DOHH2 (cell line): ENCODE measurements at regions not wholly inside any gene's neighbourhood (a gene's known extent, or its start where the extent isn't known, plus 50 kb on each side); places are given as distances from the start of the nearest gene placed in this dataset.

Experiments
- H3F3A ChIP-seq: fragments of 200-600 bp; sonication (generic), shearing (Covaris generic); 2 replicates; pipeline ENCODE4 v1.6.0; 2016; ENCODE audit warnings: antibody characterized with exemption, mild to moderate bottlenecking; ENCODE audit not compliant: control insufficient read depth, insufficient read depth
- H3K27ac ChIP-seq: fragments of 200-600 bp; sonication (generic); 2 replicates; pipeline ENCODE4 v1.5.1; 2014; ENCODE audit warnings: low read depth, mild to moderate bottlenecking, low read length, moderate library complexity
- H3K27me3 ChIP-seq: fragments of 200-600 bp; sonication (generic); 2 replicates; pipeline ENCODE4 v1.6.1; 2014; ENCODE audit warnings: mild to moderate bottlenecking, low read length, mixed read lengths; ENCODE audit not compliant: control insufficient read depth
- H3K36me3 ChIP-seq: fragments of 200-600 bp; sonication (generic); 2 replicates; pipeline ENCODE4 v1.6.1; 2014; ENCODE audit warnings: mild to moderate bottlenecking, low read length, moderate library complexity, mixed read lengths; ENCODE audit not compliant: control insufficient read depth
- H3K4me1 ChIP-seq: fragments of 200-600 bp; sonication (generic); 2 replicates; pipeline ENCODE4 v1.6.1; 2014; ENCODE audit warnings: mild to moderate bottlenecking, low read length, mixed read lengths; ENCODE audit not compliant: control insufficient read depth
- H3K4me2 ChIP-seq: fragments of 200-600 bp; sonication (generic); 2 replicates; pipeline ENCODE4 v1.6.0; 2014; ENCODE audit warnings: mild to moderate bottlenecking, low read length, moderate library complexity
- H3K4me3 ChIP-seq: fragments of 200-600 bp; sonication (generic); 2 replicates; pipeline ENCODE4 v1.5.1; 2014; ENCODE audit warnings: mild to moderate bottlenecking, low read length, mixed read lengths
- H3K79me2 ChIP-seq: fragments of 200-600 bp; sonication (generic); 2 replicates; pipeline ENCODE4 v1.6.1; 2014; ENCODE audit warnings: mild to moderate bottlenecking, low read length, mixed read lengths; ENCODE audit not compliant: control insufficient read depth
- H3K9me2 ChIP-seq: fragments of 200-600 bp; sonication (generic); replicated peaks from 2 replicates; pipeline ENCODE4 v1.6.1; 2014; ENCODE audit warnings: mild to moderate bottlenecking, low read length, mixed read lengths; ENCODE audit not compliant: control insufficient read depth
- H3K9me3 ChIP-seq: fragments of 200-600 bp; sonication (generic); 2 replicates; pipeline ENCODE4 v1.6.1; 2014; ENCODE audit warnings: antibody characterized with exemption, low read length, mixed read lengths; ENCODE audit not compliant: control insufficient read depth, insufficient read depth
- H4K20me1 ChIP-seq: fragments of 200-600 bp; sonication (generic); 2 replicates; pipeline ENCODE4 v1.6.0; 2014; ENCODE audit warnings: low read depth, mild to moderate bottlenecking, antibody characterized with exemption, low read length, moderate library complexity; ENCODE audit not compliant: control insufficient read depth, insufficient read depth
- CTCF ChIP-seq: fragments of 200-600 bp; sonication (generic); IDR thresholded peaks from one replicate; pipeline ENCODE4 v1.5.1; 2014; ENCODE audit warnings: antibody characterized with exemption, mild to moderate bottlenecking, low read depth, low read length; ENCODE audit not compliant: poor library complexity, severe bottlenecking
- EZH2phosphoT487 ChIP-seq: fragments of 200-600 bp; sonication (generic); IDR thresholded peaks from 2 replicates; pipeline ENCODE4 v1.6.1; 2017; ENCODE audit warnings: borderline replicate concordance, mild to moderate bottlenecking, antibody characterized with exemption, low read length, moderate library complexity, mixed read lengths

DNA sequence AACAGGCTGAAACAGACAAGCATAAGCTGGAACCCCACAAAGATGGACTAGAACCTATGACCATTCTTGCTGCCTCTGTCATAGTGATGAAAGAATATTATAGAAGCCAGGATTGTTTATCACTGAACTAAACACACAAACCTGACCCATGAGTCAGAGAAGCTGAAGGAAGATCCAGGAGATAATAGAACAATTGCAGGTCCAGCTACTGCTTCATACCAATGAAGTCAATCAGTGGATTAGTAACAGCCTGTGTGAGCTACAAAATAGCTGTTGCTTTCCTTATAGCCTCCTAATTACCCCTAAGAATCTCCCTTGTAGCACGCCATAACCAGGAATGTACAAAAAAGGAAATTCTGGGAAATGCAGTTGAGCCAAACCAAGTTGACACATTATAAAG is 459.9 kb upstream of the ZNF462 start:
- no peaks in the 10 kb centered on the region for H3K36me3 ChIP-seq
- no peak for TF ChIP-seq EZH2phosphoT487
- TF ChIP-seq CTCF: no peak

GRCh38 chr9:106404137-106404536 is 458.8 kb upstream of the ZNF462 start:
- Histone ChIP-seq H3K27ac (no peak overlapping the region), H3K4me3 (no peak overlapping the region), H3F3A (no peaks in the 10 kb centered on the region), H3K79me2 (no peaks in the 10 kb centered on the region), H3K36me3 (no peaks in the 10 kb centered on the region), H3K27me3 (no peaks in the 10 kb centered on the region), H3K9me2 (no peaks in the 10 kb centered on the region), H3K9me3 (no peaks in the 10 kb centered on the region), H3K4me1 (no peaks in the 10 kb centered on the region), H3K4me2 (no peak overlapping the region), H4K20me1 (no peaks in the 10 kb centered on the region)
- TF ChIP-seq EZH2phosphoT487: no peak
- TF ChIP-seq CTCF: no peak

More for the DNA sequence above, 459.9 kb upstream of the ZNF462 start:
- Histone ChIP-seq H3K9me3 (no peaks in the 10 kb centered on the region), H3K27me3 (no peaks in the 10 kb centered on the region), H3K4me1 (no peaks in the 10 kb centered on the region), H3F3A (no peaks in the 10 kb centered on the region), H4K20me1 (no peaks in the 10 kb centered on the region), H3K9me2 (no peaks in the 10 kb centered on the region), H3K4me3 (no peak overlapping the region), H3K27ac (no peak overlapping the region), H3K4me2 (no peak overlapping the region), H3K79me2 (no peaks in the 10 kb centered on the region)

- no peaks in the 10 kb centered on the region for H3K9me2 ChIP-seq
- H3K79me2 ChIP-seq: no peaks in the 10 kb centered on the region
- no peaks in the 10 kb centered on the region for H3K36me3 ChIP-seq
- no peak overlapping the region for H3K4me2 ChIP-seq
- H3K4me3 ChIP-seq: no peak overlapping the region
- H3F3A ChIP-seq: no peaks in the 10 kb centered on the region
- no peak overlapping the region for H3K27ac ChIP-seq
- H3K9me3 ChIP-seq: no peaks in the 10 kb centered on the region
- H4K20me1 ChIP-seq: no peaks in the 10 kb centered on the region
- no peaks in the 10 kb centered on the region for H3K27me3 ChIP-seq
- H3K4me1 ChIP-seq: no peaks in the 10 kb centered on the region
- TF ChIP-seq EZH2phosphoT487: no peak
- no peak for TF ChIP-seq CTCF
Measured at GRCh38 chr9:106405871-106406435, 457.0 kb upstream of the ZNF462 start.

DNA sequence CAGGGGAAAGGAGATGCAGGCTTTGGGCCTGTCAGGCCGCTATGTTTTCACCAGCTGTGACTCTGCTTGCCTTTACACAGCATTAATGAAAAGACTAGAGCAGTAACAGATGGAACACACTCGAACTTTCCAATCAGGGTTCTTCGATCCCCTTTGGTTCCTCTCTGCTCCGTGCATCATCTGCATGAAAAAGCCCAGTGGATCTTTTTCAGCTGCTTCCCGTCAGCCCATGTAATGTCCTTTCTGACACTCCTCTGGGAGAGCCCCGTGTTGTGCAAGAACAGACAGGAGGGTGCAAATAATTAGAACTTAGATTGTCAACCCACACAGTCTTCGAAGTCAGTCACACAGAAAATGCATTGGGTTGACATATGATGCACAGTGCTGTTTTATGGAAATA is 448.9 kb upstream of the ZNF462 start:
- no peak overlapping the region for H3K4me3 ChIP-seq
- H3K36me3 ChIP-seq: no peaks in the 10 kb centered on the region
- TF ChIP-seq EZH2phosphoT487: no peak
- no peak for TF ChIP-seq CTCF
- no peaks in the 10 kb centered on the region for H3F3A ChIP-seq
- no peaks in the 10 kb centered on the region for H3K27me3 ChIP-seq
- no peaks in the 10 kb centered on the region for H4K20me1 ChIP-seq
- H3K4me2 ChIP-seq: no peak overlapping the region
- H3K4me1 ChIP-seq: no peaks in the 10 kb centered on the region
- no peaks in the 10 kb centered on the region for H3K9me3 ChIP-seq
- no peaks in the 10 kb centered on the region for H3K79me2 ChIP-seq
- no peak overlapping the region for H3K27ac ChIP-seq
- H3K9me2 ChIP-seq: no peaks in the 10 kb centered on the region
